Left lung (tissue), 4 donors: ENCODE measurements at regions not wholly inside any gene's neighbourhood (a gene's known extent, or its start where the extent isn't known, plus 50 kb on each side); places are given as distances from the start of the nearest gene placed in this dataset.

ENCODE experiments used
- ATAC-seq: fragments of 200-7000 bp; cut with Tn5 transposase; one replicate; pipeline ENCODE4 v1.9.1; 2020; ENCODE audit warnings: moderate library complexity
- DNase-seq, 4 donors: peaks; one replicate each; pipeline ENCODE4 v3.0.0-alpha.2; 2013 to 2020
- H3K27ac ChIP-seq, 2 donors: fragments of 200-600 bp; sonication (generic) in 1 of 2; one replicate each; pipeline versions ENCODE4 v1.5.0 to v1.8.0; 2020 to 2021
- H3K27me3 ChIP-seq, 2 donors: fragments of 200-600 bp; sonication (generic) in 1 of 2; one replicate each; pipeline versions ENCODE4 v1.5.0 to v1.8.0; 2020 to 2021
- H3K36me3 ChIP-seq, 2 donors: fragments of 200-600 bp; sonication (generic) in 1 of 2; one replicate each; pipeline versions ENCODE4 v1.5.0 to v1.8.0; 2020 to 2021
- H3K4me1 ChIP-seq, 2 donors: fragments of 200-600 bp; one replicate each; pipeline ENCODE4 v1.8.0; 2021
- H3K4me3 ChIP-seq, 2 donors: fragments of 200-600 bp; sonication (generic) in 1 of 2; one replicate each; pipeline versions ENCODE4 v1.5.0 to v1.8.0; 2020 to 2021; ENCODE audit warnings: mild to moderate bottlenecking in 1 of 2
- H3K9me3 ChIP-seq, 2 donors: fragments of 200-600 bp; sonication (generic) in 1 of 2; one replicate each; pipeline versions ENCODE4 v1.5.0 to v1.8.0; 2020 to 2021
- CTCF ChIP-seq, 2 donors: fragments of 200-600 bp; sonication (generic) in 1 of 2; IDR thresholded peaks; one replicate each; pipeline versions ENCODE4 v1.5.0 to v1.8.0; 2021; ENCODE audit warnings: antibody characterized with exemption in 2 of 2
- intact Hi-C, 2 donors: fragments of 100-400 bp; cut with DNase I; formaldehyde crosslinking; loops; one replicate each; pipeline versions ENCODE4 v1.11.2 to v1.14.2; 2022
- donor health status: DM: no; HTN: yes; CAD: no.
- donor health status: DM: no; HTN: no; CAD: no.

- H3K36me3 ChIP-seq: no peaks in the 10 kb centered on the region
- DNase-seq (no peak), ATAC-seq (no peak)
- TF ChIP-seq CTCF (IDR thresholded peaks at IDR 0.05): no peak
- H3K27ac ChIP-seq: no peak overlapping the region
- H3K4me3 ChIP-seq: no peak overlapping the region
- H3K9me3 ChIP-seq: no peaks in the 10 kb centered on the region
- intact Hi-C loops: no loop called here
- H3K4me1 ChIP-seq: no peaks in the 10 kb centered on the region
- H3K27me3 ChIP-seq: no peaks in the 10 kb centered on the region
Measured at GRCh38 chr3:102301155-102301880, 133.5 kb upstream of the ZPLD1 start.

DNA sequence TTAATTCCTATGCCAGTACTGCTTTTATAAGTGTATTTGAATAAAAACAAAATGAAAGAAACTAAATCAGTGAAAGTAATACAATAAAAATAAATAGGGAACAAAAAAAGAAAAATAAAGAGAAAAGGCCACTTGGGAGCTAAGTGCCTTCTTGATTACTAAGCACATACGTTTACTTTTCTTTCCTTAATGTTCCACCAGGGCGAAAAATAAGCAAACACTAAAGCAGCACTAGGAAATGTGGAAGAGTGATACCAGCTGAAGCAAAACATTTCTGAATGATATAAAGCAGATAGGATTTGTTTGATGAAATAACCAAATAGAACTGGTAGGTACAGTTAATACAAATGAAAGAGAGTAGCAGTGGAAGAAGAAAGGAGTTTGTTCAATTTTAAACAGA, 132.8 kb upstream of the ZPLD1 start:
- no peaks in the 10 kb centered on the region for H3K27me3 ChIP-seq
- peak; percentile 81 for ATAC-seq

DNA sequence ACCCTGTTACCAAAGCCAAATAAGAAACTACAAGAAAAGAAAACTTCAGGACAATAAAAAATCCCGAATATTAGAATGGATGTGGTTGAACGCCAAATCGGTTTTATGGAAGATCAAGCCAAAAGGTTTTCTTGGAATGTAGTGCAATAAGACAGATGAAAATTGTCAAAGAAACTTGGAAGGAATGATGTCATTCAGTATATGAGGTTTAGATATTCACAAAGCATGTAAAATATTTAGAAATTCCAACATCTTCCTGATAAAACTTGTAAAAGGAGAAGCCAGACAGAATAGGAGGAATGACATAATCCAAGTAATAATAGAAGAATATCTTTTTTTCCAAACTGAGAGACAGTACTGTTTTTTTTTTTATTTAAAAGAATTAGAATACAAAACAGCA, 130.3 kb upstream of the ZPLD1 start:
- intact Hi-C loops: no loop called here
- Histone ChIP-seq H3K4me3 (no peak overlapping the region), H3K27ac (no peak overlapping the region), H3K9me3 (no peaks in the 10 kb centered on the region), H3K4me1 (no peaks in the 10 kb centered on the region), H3K27me3 (no peaks in the 10 kb centered on the region), H3K36me3 (no peaks in the 10 kb centered on the region)
- TF ChIP-seq CTCF (IDR thresholded peaks at IDR 0.05): no peak
- ATAC-seq (no peak), DNase-seq (no peak)

More for the DNA sequence above, 132.8 kb upstream of the ZPLD1 start:
- Histone ChIP-seq H3K27ac (no peak overlapping the region), H3K9me3 (no peaks in the 10 kb centered on the region), H3K36me3 (no peaks in the 10 kb centered on the region), H3K4me3 (no peak overlapping the region), H3K4me1 (no peaks in the 10 kb centered on the region)
- peak in 1 of 4 donors; percentile 8 for DNase-seq
- intact Hi-C loops: no loop called here
- no peak for TF ChIP-seq CTCF (IDR thresholded peaks at IDR 0.05)

- no peak for ATAC-seq
- Histone ChIP-seq H3K9me3 (no peaks in the 10 kb centered on the region), H3K36me3 (no peaks in the 10 kb centered on the region)
Measured at GRCh38 chr3:102307442-102307841, 127.4 kb upstream of the ZPLD1 start.

DNA sequence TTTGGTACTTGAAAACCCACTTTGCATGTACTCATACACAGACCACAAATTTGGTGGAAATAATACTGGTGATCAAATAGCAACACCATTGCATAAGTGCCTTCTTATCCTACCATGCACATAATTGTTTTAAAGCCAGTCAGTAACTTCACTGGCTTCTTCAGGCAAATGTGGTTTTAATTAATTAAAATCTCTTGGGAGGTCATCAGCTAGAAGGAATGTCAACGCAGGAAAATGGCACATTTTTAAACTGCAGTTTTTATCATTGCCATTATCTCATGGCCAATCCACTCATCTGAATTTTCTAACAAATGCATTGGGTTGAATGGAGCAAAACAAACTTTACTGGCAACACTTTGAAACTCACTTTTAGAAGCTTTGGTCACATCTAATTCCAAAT, 105.7 kb upstream of the ZPLD1 start:
- Histone ChIP-seq H3K4me1 (no peaks in the 10 kb centered on the region), H3K27ac (no peak overlapping the region), H3K36me3 (no peaks in the 10 kb centered on the region), H3K27me3 (no peaks in the 10 kb centered on the region), H3K4me3 (no peak overlapping the region), H3K9me3 (no peaks in the 10 kb centered on the region)
- no peak for DNase-seq
- TF ChIP-seq CTCF (IDR thresholded peaks at IDR 0.05): no peak
- no peak for ATAC-seq
- intact Hi-C loops: no loop called here

More at GRCh38 chr3:102307442-102307841, 127.4 kb upstream of the ZPLD1 start:
- Histone ChIP-seq H3K27ac (no peak overlapping the region), H3K4me3 (no peak overlapping the region), H3K27me3 (no peaks in the 10 kb centered on the region), H3K4me1 (no peaks in the 10 kb centered on the region)
- TF ChIP-seq CTCF (IDR thresholded peaks at IDR 0.05): no peak
- no peak for DNase-seq
- intact Hi-C loops: no loop called here
